ENCODE measurements at regions not wholly inside any gene's neighbourhood (a gene's known extent, or its start where the extent isn't known, plus 50 kb on each side); places are given as distances from the start of the nearest gene placed in this dataset.
"Not testable (repeated sequence)": the region's sequence is repeated elsewhere in the genome, so short reads cannot be mapped to it uniquely, and the experiment has no call there.

DNA sequence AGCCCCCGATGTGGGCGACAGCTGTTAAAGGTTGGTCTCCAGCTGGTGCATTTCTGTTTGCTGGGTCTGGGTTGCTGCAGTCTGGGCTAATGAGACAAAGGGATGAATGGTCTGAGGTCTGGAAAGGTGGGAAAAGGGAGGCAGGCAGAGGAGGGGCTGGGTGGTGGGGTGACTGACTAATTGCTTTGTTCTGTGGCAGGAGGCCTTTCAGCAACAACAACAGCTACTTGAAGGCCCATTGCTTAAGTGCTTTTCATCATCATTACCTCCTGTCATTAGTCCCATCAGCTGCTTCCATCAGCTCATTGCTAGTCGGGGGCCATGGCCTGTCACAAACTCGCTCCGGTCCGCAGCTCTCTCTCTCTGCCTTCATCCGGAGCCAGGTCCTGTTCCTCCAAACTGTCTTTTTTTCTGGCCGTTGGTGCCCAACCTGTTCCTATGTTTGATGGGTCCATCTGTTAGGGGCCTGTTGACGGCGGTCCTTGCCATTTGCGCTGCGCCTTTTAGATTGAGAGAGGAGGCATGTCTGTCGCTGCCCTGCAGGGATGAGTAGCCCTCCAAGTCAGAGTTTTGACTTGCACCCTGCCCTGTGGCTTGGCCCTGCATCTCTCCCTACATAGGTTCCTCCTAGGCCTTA lies 105.6 kb upstream of the PLXNA2 start:
- no peak for DNase-seq

DNA sequence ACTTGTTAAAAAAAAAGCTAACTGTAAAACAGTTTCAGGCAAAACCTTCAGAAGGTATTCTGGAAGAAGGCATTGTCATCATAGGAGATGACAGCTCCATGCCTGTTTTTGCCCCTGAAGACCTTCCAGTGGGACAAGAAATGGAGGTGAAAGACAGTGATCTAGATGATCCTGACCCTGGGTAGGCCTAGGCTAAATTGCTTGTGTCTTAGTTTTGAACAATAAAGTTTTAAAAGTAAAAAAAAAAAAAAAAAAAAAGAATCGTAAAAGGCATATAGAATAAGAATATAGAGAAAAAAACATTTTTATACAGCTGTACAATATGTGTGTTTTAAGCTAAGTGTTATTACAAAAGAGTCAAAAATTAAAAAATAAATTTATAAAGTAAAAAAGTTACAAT lies 106.6 kb upstream of the PLXNA2 start:
- no peak for DNase-seq

DNA sequence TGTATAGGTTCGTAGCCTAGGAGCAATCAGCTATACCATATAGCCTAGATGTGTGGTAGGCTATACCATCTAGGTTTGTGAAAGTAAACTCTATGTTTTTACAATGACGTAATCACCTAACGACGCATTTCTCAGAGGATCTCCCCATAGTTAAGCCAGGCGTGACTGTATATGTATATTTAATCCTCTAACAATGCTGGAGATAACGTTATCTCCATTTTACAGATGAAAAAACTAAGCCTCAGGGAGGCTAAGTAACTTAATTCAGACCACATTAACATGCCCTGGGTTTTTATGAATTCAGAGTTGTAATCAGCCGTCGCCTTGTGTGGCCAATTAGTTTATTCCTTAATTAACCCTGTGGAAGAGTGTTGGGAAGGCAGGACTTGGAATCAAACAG lies 107.7 kb upstream of the PLXNA2 start:
- no peak for DNase-seq

DNA sequence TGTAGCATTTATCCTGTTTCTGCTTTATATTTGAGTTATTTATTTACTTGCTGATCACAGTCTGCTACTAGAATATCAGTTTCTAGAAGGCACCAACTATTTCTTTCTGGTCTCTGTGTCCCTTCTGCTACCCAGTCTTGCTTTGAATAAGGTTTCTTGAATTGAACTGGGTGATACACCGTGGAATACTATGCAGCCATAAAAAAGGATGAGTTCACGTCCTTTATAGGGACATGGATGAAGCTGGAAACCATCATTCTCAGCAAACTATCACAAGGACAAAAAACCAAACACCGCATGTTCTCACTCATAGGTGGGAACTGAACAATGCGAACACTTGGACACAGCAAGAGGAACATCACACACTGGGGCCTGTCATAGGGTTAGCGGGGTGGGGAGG lies 109.6 kb upstream of the PLXNA2 start:
- DNase-seq, result not testable (repeated sequence)

DNA sequence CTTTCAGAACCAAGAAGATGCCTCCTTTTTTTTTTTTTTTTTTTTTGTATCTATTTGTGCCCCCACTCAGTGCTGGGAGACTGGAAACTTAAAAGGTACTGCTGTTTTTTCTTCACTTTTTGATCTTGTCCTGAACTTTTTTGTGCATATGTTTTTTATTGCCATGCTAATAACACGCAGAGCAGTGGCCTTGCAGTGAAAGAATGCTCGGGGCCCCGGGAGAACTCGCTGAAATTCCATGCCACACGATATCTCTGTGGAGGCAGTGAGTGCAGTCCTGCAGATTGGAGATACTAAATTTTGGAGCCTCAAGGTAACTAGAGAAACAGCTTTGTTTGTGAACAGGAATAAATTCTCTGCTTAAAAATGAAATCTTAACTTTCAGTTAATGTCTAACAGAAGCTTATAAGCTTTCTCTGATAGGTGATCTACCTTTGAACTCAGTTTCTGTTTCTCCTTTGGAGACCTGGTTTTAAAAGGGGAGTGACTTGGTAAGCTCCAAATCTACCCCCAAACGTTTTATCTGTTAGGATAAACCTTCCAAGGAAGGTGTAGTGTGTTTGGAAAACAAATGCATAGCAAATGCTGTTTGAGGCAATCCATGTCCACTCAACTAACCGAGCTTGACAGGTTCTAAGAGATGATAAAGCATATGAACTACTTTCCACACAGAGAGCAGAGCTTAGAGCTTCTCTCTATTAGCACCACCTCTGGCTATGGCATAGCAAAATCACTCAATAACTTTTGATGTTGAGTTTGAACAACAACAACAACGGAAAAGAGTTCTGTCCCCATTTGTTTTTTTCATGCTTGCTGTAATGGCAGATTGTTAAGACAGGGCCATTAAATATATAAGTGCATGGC lies 113.7 kb upstream of the PLXNA2 start:
- DNase-seq, result no peak

DNA sequence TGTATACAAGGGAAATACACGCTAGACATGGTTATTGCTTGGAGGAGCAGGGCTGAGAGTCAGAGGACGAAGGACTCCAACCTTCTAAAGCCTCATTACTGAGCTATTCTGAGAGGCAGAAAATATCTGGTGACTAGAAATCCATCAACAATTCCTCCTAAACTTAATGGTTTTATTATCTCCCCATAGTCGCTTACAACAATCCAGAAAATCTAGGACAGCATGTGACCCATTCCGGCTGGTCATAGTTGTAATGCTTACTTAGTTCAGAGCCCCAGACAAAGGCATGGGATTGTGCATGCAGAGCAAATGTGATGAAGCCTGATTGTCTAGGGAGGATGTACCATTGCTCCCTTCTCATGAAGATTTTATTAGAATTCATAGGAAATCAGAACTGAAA lies 114.5 kb upstream of the PLXNA2 start:
- no peak for DNase-seq

DNA sequence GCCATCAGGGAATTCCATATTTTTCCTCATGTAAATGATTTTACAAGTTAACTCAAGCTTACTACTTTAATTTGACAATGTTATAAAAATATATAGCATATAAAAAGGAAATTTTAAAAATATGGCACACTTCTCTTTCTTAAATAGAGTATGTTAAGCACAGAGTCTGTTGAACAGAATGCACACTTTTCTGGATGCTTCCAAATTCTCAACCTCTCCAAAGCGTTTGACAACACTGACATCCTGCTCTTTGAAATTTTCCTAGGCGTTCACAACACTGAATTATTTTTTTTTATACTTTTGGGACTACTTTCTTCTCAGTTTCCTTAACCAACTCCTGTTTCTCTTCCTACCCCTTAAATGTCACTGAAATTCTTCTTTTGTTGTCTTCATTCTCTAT lies 117.8 kb upstream of the PLXNA2 start:
- no peak for DNase-seq

DNA sequence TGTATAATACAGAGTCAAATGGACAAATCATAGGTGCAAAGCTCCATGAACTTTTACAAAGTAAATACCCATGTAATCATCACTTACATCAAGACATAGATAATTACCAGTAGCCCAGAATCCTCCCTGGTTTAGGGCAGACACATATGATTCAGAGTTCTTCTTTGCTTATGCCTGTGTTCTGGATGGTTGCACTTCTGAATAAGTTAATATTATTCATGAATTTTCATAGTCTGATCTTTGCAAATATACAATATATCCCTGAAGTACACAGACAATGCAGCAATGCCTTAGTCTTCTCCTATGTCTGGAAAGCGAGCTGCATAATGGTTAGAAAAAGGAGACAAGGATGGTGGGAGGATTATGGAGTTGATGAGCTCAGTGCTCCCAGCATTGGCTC lies 122.4 kb upstream of the PLXNA2 start:
- no peak for DNase-seq

DNA sequence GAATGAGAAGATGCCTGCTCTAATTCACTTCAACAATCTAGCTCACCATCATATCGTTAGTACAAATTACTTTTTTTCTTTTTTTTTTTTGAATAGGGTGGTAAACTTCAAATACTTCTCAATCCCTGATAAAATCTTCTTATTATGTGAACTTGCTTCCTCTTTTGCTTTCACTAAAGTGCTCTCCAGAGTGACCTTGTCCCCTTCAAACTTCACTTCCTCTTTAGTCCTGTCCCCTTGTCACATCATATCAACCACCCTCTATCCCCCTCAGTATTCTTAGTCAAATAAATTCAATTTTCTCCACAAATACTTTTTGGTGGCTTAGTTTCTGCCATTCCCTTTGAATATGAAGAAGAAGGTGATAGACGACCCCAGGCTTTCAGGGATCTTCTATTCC lies 124.9 kb upstream of the PLXNA2 start:
- DNase-seq, result no peak

DNA sequence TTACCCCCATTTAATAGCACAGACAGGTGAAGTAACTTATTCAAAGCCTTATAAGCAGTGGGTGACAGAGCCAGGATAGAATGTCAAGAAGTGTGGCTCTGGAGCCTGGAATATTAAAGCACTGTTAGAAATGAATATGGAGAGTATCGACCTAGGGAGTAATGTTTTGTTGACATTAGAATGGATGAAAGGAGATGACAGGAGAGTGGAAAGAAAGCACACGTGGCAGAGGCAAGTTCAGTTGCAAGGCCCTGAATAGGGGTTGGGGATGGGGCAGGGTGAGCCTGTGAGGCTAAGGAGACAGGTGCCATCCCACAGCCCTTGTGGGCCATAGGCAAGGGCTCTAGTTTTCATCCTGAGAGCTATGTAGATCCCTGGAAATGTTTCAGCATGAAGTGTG lies 125.5 kb upstream of the PLXNA2 start:
- no peak for DNase-seq

DNA sequence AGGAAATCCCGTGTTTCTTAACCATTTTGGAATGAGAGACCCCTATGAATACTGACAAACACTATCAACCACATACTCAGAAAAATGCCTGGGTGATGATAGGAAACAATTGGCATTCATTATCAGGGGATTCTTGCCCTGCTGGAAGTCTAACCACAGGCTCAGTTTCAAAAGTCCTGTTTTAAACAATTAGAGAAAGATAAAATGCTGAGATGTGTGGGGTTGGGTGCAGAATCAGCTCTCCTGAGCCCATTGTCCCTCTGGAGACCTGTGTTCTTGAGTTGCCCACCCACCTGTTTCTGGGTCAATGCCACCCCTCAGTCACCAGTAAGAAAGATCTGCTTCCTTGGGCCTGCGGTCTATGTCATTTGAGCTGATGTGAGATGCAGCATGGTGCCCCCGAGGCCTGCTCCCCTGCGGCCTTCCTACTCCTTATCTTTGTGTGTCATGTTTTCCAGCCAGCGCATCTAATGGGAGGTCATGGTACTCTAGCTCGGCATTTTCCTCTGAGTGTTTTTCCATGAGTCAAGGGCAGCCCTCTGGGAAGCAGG lies 130.3 kb upstream of the PLXNA2 start:
- no peak for DNase-seq

DNA sequence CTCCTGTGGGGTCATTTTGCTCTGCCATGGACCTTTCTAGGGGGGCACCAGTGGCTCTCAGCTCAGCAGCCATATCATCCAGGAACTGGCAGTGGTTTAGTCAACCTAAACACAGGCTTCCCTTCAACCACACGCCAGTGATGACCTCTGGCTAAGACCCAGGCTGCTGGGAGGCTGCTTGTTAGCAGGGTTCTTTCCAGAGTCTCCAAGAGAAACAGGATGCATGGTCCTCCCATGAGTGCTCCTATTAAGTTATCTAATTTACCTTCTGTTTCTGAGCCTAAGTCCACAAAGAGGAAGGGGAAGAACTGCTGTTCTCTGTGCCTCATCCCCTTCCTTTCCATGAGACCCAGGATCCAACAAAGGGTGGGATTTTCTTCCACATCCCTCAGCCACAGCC lies 137.3 kb upstream of the PLXNA2 start:
- DNase-seq, result no peak

DNA sequence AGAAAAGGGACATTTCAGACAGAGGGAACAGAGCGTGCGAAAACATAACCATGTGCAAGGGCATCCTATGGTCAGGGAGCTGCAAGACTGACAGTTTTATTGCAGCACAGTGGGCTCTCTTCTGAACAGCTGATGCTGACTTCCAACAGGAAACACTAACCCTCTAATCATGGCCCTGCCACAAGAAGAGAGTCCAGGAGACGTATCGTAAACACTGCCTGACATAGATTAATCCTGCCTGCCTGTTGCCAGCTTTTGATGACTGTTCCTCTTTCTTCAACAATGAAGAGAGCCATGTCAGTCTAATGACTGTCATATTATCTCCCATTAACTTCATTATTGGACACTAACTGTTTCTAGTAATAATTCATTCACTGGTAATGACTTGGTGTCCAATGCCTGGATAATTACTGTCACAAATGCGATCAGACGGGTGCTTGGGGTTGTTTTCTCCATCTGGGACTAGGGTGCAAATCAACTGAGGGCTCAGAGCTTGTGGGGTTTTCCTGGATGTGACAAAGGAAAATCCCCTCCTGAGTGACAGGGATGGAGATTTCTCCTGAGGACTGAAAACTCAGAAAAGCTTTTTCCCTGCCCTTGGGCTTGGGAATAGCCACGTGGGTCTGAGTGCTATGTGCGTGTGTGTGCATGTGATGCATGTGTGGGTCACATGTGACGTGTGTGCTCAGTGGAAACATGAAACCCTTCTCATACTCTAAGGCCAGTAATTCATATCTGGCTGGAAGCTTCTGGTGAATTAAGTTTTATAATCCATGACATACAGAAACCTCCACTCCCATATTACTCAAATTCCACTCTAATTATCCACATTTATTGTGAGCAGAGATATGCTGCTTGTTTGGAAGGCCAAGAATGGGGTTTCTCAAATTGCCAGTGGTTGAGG lies 144.0 kb upstream of the PLXNA2 start:
- DNase-seq, result no peak

DNA sequence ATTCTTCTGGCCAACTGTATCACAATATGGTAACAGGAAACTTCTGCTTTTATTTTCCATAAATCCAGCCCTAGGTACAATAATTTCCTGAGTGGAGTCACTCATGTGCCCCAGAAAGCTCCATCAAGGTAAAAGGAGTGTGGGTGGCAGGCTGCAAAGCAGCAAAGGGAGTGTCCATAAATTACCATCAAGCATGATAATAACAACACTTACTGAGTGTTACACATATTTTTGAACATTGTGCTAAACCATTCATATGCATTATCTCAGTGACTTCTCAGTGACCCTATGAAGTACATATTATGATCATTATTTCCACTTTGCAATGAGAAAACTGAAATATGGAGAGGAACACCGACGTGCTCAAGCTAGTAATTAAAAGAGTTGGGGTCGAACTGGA lies 149.2 kb upstream of the PLXNA2 start:
- no peak for DNase-seq

DNA sequence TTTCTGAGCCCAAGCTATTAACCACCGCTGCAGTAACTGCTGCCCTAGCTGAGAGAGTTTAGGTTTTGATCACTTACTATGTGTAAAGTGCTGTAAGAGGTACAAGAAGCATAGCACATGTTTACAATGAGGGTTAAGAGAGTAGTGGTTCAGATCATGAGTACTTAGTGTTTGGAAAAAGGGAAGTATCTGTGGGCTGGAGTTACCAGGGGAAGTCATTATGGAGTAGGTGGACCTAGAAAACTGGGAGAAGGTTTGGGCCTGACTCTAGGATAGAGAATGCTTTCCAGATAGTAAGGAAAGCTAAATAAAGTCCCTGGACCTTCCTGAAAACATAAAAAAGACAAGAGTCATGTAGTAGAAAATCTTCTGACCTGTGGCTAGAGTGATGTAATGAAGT lies 149.6 kb upstream of the PLXNA2 start:
- DNase-seq, result no peak

DNA sequence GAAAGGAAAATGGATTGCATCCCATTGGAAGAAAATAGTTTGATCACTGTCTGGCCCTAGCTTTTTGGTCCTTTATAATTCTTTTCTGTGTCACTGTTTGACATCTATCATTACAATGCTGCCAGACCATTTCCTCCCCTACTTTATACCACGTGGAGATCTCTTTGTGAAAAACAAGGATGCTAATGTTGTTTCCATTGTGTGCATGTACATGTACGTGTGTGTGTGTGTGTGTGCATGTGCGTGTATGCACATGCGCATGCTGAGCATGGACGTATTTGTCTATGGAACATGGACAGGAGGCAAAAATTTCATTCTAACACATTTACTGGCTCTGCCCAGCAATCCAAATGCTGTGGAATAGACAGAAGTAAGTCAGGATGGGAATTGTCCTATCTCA lies 153.1 kb upstream of the PLXNA2 start:
- no peak for DNase-seq

DNA sequence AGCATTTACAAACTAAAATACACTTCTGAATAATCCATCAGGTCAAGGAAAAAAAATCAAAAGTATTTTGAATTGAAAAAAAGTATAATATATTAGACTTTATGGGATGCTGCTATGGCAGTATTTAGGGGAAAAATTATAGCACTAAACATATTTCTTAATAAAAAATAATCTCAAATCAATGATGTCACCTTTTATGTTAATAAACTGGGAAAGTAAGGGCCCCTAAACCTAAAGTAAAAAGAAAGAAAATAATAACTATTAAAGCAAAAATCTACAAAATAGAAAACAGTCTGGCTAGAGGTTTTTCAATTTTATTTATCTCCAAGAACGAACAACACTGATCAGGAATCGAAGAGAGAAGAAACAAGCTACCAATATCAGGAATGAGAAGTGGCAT lies 160.8 kb upstream of the PLXNA2 start:
- no peak for DNase-seq

DNA sequence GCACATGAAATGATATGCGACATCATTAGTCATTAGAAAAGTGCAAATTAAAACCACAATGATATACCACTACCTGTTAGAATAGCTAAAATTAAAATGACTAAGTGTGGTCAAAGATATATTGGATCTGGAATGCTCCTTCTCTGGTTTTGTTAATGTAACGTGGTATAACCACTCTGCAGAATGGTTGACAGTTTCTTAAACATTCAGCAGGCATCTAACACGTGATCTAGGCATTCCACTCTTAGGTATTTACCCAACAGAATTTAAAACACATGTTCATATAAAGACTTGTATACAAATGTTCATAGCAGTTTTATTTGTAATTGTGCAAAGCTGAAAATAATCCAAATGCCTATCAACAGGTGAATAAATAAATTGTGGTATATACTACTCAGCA lies 165.0 kb upstream of the PLXNA2 start:
- DNase-seq, result no peak

DNA sequence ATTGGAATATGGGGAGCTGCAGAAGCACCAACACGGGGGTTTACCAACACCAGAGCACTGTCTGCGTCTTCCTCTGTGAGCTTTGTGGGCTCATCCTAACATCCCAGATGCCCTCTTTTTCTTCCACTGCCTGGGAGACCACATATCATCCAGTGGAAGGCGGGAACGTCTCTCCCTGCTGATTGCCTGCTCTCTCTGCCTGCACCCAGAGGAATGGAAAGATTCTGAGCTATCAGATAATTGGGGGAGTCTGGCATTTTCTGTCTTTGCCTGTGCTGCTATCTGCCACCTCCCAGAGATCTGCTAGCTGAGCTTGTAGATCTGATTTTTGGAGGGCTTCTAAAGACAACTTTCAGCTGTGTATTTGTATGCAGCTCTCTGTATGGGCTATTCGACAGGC lies 166.2 kb upstream of the PLXNA2 start:
- no peak for DNase-seq

DNA sequence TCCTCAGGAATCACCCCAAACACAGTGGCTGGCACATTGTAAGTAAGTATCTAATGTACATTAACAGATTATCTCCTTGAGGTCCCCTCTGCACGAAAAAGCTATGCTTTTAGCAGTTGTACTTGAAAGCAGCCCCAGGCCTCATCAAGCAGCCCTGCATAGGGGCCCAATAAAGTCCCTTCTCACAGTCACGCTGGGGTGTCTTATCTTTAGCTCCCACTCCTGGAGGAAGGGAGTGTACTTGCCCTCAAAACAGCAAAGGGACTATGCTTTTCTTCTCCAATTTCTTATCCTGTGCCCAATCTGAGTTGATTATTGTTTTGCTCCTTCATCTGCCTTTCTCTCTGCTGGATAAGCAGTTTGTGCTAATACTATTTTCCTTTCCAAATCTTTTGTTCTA lies 168.8 kb upstream of the PLXNA2 start:
- DNase-seq, result no peak

DNA sequence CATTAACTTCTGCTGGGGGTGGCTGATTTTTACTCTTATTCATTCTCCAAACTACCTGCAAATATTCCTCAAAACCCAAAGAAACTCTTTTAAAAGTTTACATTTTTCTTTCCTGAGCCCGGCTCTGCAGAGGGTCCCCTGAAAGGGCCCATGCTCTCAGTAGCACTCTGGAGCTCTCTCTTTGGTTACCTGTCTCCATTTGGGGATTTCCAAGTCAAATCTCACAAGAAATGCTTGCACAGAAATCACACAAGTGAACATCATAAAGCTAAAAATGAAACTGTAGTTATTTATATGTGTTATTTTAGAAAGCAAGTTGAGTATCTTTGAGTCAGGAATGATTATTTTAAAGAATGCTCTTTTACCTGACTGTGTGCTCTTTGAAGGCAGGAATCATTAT lies 174.5 kb upstream of the PLXNA2 start:
- no peak for DNase-seq

DNA sequence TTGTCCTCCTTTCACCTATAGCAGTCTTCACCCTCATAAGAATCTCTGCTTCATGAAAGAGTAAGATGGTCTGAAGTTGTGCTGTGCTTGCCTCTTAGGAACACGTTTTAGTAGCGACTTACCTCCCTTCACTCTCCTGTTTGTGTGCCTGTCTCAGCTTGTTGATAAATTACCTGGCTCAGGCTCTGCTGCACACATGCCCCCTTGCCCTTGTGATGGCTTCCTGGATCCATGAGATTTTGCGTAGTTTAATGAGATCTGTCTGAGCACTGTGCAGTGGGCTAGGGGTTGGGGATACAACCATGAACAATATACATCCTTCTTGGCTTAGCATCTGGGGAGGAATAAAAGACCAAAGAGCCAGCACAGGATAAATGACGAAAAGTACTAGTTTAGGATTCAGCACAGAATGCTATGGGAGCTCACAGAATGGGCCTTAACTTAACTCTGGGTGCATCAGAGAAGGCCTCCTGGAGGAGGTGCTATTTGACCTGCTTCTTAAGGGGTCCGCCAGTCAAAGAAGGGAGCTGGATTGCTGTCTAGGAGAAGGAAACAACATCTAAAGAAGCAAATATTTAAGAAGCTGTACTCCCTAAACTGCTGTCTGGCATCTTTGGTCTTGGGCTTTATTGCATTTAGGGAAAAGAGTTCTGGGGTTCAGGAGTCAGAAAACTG lies 175.7 kb upstream of the PLXNA2 start:
- DNase-seq, result no peak

DNA sequence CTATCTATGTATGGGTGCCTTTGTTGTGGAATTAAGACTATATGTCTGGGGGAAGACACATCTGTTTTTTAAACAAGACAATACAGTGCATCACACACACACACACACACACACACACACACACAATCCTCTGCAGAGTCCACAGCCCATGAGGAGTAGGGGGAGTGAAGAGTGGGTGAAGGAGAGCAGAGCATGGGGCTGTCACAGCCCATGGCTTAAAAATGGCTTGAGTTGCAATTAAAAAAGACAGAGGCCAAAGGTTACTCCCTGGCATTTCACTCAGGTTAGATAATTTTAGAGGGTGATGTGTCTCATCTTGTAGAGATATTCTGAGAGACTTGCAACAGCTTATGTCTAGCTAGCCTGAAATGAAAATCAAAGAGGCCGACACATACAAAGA lies 176.5 kb upstream of the PLXNA2 start:
- DNase-seq, result no peak

All from activated gamma-delta T cell treated with Interleukin-2 at 50 U/mL for 16 hours (primary cell).